ENCODE measurements at regions not wholly inside any gene's neighbourhood (a gene's known extent, or its start where the extent isn't known, plus 50 kb on each side); places are given as distances from the start of the nearest gene placed in this dataset.

DNA sequence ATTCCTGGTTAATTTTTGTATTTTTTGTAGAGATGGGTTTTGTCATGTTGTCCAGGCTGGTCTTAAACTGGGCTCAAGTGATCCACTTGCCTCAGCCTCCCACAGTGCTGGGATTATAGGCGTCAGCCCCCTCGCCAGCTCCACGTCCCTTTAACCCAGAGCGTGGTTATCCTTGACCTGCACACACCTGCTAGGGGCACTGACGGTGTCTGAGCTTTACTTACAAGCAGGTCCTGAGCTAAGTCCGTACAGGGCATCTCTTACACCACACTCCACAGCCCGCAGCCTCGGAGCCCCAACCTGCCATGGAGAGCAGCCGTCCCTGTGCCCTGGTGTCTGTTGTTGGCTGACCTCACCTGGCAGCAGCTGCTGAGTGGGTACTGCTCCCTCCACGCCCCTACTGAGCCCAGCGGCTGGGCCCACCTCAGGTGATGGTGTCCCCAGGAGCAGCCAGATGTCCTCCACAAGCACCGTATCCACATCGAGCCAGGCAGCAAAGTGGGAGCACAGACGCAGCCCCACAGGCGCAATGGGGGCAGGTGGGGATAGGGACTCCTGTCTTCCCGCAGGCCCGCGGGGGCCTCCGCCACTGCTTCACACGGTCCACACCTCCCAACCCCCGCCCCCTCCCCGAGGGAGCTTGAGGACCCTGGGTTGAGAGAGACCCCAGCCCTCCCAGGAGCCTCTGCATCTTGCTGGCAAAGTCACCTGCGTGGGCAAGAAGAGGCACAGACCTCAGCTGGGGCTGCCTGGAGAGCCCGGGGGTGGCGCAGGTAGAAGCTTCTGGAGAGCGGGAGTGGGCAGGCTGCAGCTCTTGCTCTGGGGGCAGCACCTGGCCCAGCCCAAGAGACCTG, 325.4 kb upstream of the SFSWAP start:
- no peaks in the 10 kb centered on the region for H3K9me2 ChIP-seq (ENCODE audit: insufficient read depth, low read length)
- H3K79me2 ChIP-seq (replicated peaks; ENCODE audit: insufficient read depth, low read length) = no peaks in the 10 kb centered on the region
- H4K20me1 ChIP-seq (ENCODE audit: insufficient read depth) = no peaks in the 10 kb centered on the region
- H3K36me3 ChIP-seq (ENCODE audit: insufficient read depth, low read length) = no peaks in the 10 kb centered on the region
- H3F3A ChIP-seq (ENCODE audit: insufficient read depth, low read length, poor library complexity, severe bottlenecking) = no peaks in the 10 kb centered on the region
- no peak overlapping the region for H3K9ac ChIP-seq (ENCODE audit: low read length)
- H3K4me2 ChIP-seq (ENCODE audit: low read length) = no peak overlapping the region
- no peaks in the 10 kb centered on the region for H3K27me3 ChIP-seq (ENCODE audit: insufficient read depth, low read depth, low read length)
- no peak for TF ChIP-seq EZH2 (IDR thresholded peaks at IDR 0.05; ENCODE audit: borderline replicate concordance, insufficient read depth, low read length, poor library complexity, severe bottlenecking)
- no peak for TF ChIP-seq RAD21 (conservative IDR thresholded peaks at IDR 0.05)
- TF ChIP-seq POLR2AphosphoS5 (IDR thresholded peaks at IDR 0.05) = no peak
- no peaks in the 10 kb centered on the region for H3K9me3 ChIP-seq (ENCODE audit: low read length)
- H3K4me3 ChIP-seq (ENCODE audit: low read length) = no peak overlapping the region
- no peak overlapping the region for H3K27ac ChIP-seq (ENCODE audit: low read length)
- no peak overlapping the region for H2AFZ ChIP-seq (ENCODE audit: low read depth, low read length)

DNA sequence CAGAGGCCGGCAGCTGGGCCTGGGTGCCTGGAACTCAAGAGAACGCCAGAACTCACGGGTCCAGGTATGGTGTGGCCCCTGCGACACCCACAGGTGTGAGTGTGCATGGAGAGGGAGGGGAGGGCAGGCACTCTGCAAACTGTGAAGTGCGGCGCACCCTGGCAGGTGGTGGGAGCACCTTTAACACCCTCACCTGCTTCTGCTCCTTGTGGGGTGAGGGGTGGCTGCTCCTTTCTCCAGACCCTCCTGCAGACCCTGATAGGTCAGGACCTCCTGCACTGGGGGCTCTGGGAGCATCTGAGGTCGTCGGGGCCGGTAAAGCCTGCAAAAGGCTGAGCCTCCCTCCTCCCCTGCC, 324.7 kb upstream of the SFSWAP start:
- Histone ChIP-seq H3K9me2 (ENCODE audit: insufficient read depth, low read length) (no peaks in the 10 kb centered on the region), H3K36me3 (ENCODE audit: insufficient read depth, low read length) (no peaks in the 10 kb centered on the region), H3K4me3 (ENCODE audit: low read length) (no peak overlapping the region), H3F3A (ENCODE audit: insufficient read depth, low read length, poor library complexity, severe bottlenecking) (no peaks in the 10 kb centered on the region), H3K9ac (ENCODE audit: low read length) (no peak overlapping the region), H3K79me2 (replicated peaks; ENCODE audit: insufficient read depth, low read length) (no peaks in the 10 kb centered on the region), H3K9me3 (ENCODE audit: low read length) (no peaks in the 10 kb centered on the region), H3K27ac (ENCODE audit: low read length) (no peak overlapping the region), H3K4me2 (ENCODE audit: low read length) (no peak overlapping the region), H4K20me1 (ENCODE audit: insufficient read depth) (no peaks in the 10 kb centered on the region), H2AFZ (ENCODE audit: low read depth, low read length) (no peak overlapping the region), H3K27me3 (ENCODE audit: insufficient read depth, low read depth, low read length) (no peaks in the 10 kb centered on the region)
- no peak for TF ChIP-seq MXI1 (conservative IDR thresholded peaks at IDR 0.05; ENCODE audit: poor library complexity, severe bottlenecking)
- TF ChIP-seq POLR2AphosphoS5 (IDR thresholded peaks at IDR 0.05) = no peak
- TF ChIP-seq EP300 (conservative IDR thresholded peaks at IDR 0.05; ENCODE audit: poor library complexity, severe bottlenecking) = no peak
- no peak for TF ChIP-seq SMC3 (conservative IDR thresholded peaks at IDR 0.05; ENCODE audit: poor library complexity)
- TF ChIP-seq, protein P1, sequence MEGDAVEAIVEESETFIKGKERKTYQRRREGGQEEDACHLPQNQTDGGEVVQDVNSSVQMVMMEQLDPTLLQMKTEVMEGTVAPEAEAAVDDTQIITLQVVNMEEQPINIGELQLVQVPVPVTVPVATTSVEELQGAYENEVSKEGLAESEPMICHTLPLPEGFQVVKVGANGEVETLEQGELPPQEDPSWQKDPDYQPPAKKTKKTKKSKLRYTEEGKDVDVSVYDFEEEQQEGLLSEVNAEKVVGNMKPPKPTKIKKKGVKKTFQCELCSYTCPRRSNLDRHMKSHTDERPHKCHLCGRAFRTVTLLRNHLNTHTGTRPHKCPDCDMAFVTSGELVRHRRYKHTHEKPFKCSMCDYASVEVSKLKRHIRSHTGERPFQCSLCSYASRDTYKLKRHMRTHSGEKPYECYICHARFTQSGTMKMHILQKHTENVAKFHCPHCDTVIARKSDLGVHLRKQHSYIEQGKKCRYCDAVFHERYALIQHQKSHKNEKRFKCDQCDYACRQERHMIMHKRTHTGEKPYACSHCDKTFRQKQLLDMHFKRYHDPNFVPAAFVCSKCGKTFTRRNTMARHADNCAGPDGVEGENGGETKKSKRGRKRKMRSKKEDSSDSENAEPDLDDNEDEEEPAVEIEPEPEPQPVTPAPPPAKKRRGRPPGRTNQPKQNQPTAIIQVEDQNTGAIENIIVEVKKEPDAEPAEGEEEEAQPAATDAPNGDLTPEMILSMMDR (IDR thresholded peaks at IDR 0.05; ENCODE audit: poor library complexity, severe bottlenecking) = no peak
- TF ChIP-seq TAF1 (IDR thresholded peaks at IDR 0.05; ENCODE audit: low read depth) = no peak
- TF ChIP-seq, protein P2, sequence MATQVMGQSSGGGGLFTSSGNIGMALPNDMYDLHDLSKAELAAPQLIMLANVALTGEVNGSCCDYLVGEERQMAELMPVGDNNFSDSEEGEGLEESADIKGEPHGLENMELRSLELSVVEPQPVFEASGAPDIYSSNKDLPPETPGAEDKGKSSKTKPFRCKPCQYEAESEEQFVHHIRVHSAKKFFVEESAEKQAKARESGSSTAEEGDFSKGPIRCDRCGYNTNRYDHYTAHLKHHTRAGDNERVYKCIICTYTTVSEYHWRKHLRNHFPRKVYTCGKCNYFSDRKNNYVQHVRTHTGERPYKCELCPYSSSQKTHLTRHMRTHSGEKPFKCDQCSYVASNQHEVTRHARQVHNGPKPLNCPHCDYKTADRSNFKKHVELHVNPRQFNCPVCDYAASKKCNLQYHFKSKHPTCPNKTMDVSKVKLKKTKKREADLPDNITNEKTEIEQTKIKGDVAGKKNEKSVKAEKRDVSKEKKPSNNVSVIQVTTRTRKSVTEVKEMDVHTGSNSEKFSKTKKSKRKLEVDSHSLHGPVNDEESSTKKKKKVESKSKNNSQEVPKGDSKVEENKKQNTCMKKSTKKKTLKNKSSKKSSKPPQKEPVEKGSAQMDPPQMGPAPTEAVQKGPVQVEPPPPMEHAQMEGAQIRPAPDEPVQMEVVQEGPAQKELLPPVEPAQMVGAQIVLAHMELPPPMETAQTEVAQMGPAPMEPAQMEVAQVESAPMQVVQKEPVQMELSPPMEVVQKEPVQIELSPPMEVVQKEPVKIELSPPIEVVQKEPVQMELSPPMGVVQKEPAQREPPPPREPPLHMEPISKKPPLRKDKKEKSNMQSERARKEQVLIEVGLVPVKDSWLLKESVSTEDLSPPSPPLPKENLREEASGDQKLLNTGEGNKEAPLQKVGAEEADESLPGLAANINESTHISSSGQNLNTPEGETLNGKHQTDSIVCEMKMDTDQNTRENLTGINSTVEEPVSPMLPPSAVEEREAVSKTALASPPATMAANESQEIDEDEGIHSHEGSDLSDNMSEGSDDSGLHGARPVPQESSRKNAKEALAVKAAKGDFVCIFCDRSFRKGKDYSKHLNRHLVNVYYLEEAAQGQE (IDR thresholded peaks at IDR 0.05; ENCODE audit: borderline replicate concordance) = no peak
- no peak for TF ChIP-seq EZH2 (IDR thresholded peaks at IDR 0.05; ENCODE audit: borderline replicate concordance, insufficient read depth, low read length, poor library complexity, severe bottlenecking)
- TF ChIP-seq RAD21 (conservative IDR thresholded peaks at IDR 0.05) = no peak

Measured in neural cell (in vitro differentiated cells).